AG04450 (cell line): ENCODE measurements at regions not wholly inside any gene's neighbourhood (a gene's known extent, or its start where the extent isn't known, plus 50 kb on each side); places are given as distances from the start of the nearest gene placed in this dataset.

Source experiments
- CTCF ChIA-PET: fragments of 300-600, 350-600 bp; formaldehyde crosslinking; extraction: SDS; loops from one replicate; lab custom pipeline; 2022; ENCODE audit warnings: antibody characterized with exemption, inconsistent platforms; lab: Charles Lee
- POLR2A ChIA-PET: fragments of 350-600 bp; formaldehyde crosslinking; extraction: SDS; loops from one replicate; lab custom pipeline; 2021; ENCODE audit warnings: antibody characterized with exemption, inconsistent platforms; lab: Yijun Ruan, JAX
- DNase-seq: peaks from one replicate; pipeline ENCODE4 v3.0.0-alpha.2; 2011; ENCODE audit warnings: low read depth, low spot score
- H3K27ac ChIP-seq: one replicate; pipeline ENCODE4 v1.5.1; 2012; ENCODE audit warnings: low read depth, low read length, control low read depth
- H3K27me3 ChIP-seq: one replicate; pipeline ENCODE4 v1.6.0; 2012; ENCODE audit warnings: low read length; ENCODE audit not compliant: control insufficient read depth, insufficient read depth
- H3K4me3 ChIP-seq: 2 replicates; pipeline ENCODE4 v1.5.1; 2011; ENCODE audit warnings: mild to moderate bottlenecking, low read depth, low read length, control low read depth
- H3K9me3 ChIP-seq: 2 replicates; pipeline ENCODE4 v1.5.1; 2012; ENCODE audit warnings: low read length; ENCODE audit not compliant: control insufficient read depth, insufficient read depth
- CTCF ChIP-seq: IDR thresholded peaks from 2 replicates; pipeline ENCODE4 v1.5.1; 2011; ENCODE audit warnings: low read depth, low read length, control low read depth, inconsistent platforms

GRCh38 chr2:153606623-153607022 lies 128.1 kb upstream of the RPRM start:
- POLR2A ChIA-PET: no interaction called here
- no peak for TF ChIP-seq CTCF
- no peaks in the 10 kb centered on the region for H3K27me3 ChIP-seq
- CTCF ChIA-PET: no interaction called here
- no peak for DNase-seq
- H3K9me3 ChIP-seq: peaks cover 3% of the 10 kb centered on the region
- no peak overlapping the region for H3K27ac ChIP-seq
- H3K4me3 ChIP-seq: no peak overlapping the region

GRCh38 chr2:153622285-153622684 lies 143.7 kb upstream of the RPRM start:
- peaks cover 3% of the 10 kb centered on the region; the same call in 1 of the 2 replicates for H3K9me3 ChIP-seq
- H3K27ac ChIP-seq: no peak overlapping the region
- no peak overlapping the region for H3K4me3 ChIP-seq
- ChIA-PET POLR2A (no interaction called here), CTCF (no interaction called here)
- no peak for DNase-seq
- no peak for TF ChIP-seq CTCF
- H3K27me3 ChIP-seq: no peaks in the 10 kb centered on the region

- Histone ChIP-seq H3K27me3 (no peaks in the 10 kb centered on the region), H3K9me3 (peaks cover 3% of the 10 kb centered on the region; the same call in 1 of the 2 replicates), H3K27ac (no peak overlapping the region), H3K4me3 (no peak overlapping the region)
- no peak for TF ChIP-seq CTCF
- POLR2A ChIA-PET: no interaction called here
- CTCF ChIA-PET: no interaction called here
- DNase-seq: no peak
Observed at GRCh38 chr2:153623020-153623419, 144.5 kb upstream of the RPRM start.

GRCh38 chr2:153626676-153627075 lies 148.1 kb upstream of the RPRM start:
- no peak for DNase-seq
- TF ChIP-seq CTCF: no peak
- POLR2A ChIA-PET: no interaction called here
- H3K27ac ChIP-seq: no peak overlapping the region
- no peak overlapping the region for H3K4me3 ChIP-seq
- peaks cover under 1% of the 10 kb centered on the region; the same call in 1 of the 2 replicates for H3K9me3 ChIP-seq
- no peaks in the 10 kb centered on the region for H3K27me3 ChIP-seq
- CTCF ChIA-PET: no interaction called here

- TF ChIP-seq CTCF: no peak
- peaks cover 2% of the 10 kb centered on the region; the same call in 1 of the 2 replicates for H3K9me3 ChIP-seq
- H3K4me3 ChIP-seq: no peak overlapping the region
- POLR2A ChIA-PET: no interaction called here
- CTCF ChIA-PET: no interaction called here
- DNase-seq: no peak
- H3K27ac ChIP-seq: no peak overlapping the region
- no peaks in the 10 kb centered on the region for H3K27me3 ChIP-seq
Observed at GRCh38 chr2:153635494-153635893, 156.9 kb upstream of the RPRM start.
